HG02981 (cell line): ENCODE measurements at regions not wholly inside any gene's neighbourhood (a gene's known extent, or its start where the extent isn't known, plus 50 kb on each side); places are given as distances from the start of the nearest gene placed in this dataset.

Source experiments
- ATAC-seq: cut with Tn5 transposase; IDR thresholded peaks from one replicate; pipeline ENCODE4 v1.9.1; 2021; ENCODE audit warnings: mild to moderate bottlenecking, moderate library complexity; ENCODE audit not compliant: unreplicated experiment

DNA sequence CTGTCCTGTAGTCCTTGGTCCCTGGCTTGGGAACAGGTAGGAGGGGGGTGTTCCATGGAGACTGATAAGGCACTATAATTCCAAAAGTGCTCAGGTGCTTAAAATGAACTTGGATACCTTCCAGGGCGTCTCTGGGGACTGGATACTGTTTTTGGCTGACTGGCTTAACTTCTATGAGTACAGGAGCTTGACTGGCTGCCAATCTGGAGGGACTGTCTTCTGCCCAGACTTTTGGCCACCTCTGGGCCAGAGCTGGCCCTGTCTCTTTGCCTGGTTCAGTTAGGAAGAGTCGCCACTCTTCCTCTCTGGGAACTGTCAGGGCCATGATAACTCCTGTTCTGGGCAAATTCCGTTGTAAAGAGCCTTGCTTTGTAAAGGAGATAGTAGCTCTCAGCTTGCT lies 407.0 kb downstream of the TGFB2 start:
- ATAC-seq: no peak

GRCh38 chr1:218754477-218754876 lies 409.3 kb downstream of the TGFB2 start:
- ATAC-seq: no peak

GRCh38 chr1:218755128-218755527 lies 410.0 kb downstream of the TGFB2 start:
- no peak for ATAC-seq

GRCh38 chr1:218759795-218760194 lies 413.9 kb upstream of the LYPLAL1 start:
- ATAC-seq: no peak

GRCh38 chr1:218760601-218761570 lies 412.8 kb upstream of the LYPLAL1 start:
- ATAC-seq: no peak

DNA sequence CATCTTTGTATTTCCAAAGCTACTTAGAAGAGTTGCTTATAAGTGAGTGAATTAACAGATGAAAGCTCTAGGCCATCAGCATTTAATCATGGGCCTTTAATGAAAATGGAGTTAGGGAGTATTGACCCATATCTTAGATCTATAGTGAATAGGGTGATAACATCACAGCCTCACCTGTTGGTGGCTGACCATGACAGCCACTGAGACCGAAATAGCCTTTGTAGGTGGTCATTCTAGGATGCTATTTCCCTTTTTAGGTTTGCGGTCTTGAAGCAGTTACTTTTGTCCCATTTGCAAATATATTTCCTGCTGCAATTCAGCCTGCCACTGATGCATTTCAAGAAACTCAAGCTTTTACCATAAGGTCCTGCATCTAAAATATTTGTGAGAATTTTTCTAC lies 410.1 kb upstream of the LYPLAL1 start:
- ATAC-seq: no peak

GRCh38 chr1:218765753-218766152 lies 407.9 kb upstream of the LYPLAL1 start:
- ATAC-seq: no peak

DNA sequence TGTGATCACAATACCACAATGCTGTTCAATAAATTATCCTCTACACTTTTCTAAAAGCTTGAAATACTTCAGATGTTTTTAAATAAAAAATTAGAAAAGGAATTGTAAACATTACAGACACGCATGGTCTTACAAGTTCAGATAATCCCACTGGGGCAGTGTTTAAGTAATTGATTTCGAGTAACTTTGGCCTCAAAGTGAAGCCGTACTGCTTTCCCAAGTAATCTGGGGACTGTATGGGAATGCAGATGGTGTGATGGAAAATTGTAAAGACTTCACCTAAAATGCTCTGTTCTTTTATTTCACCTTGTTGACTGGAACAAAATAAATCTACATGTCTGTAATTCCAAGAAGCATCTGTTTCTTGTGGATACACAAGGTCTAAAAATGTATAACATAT lies 401.7 kb upstream of the LYPLAL1 start:
- ATAC-seq: no peak

DNA sequence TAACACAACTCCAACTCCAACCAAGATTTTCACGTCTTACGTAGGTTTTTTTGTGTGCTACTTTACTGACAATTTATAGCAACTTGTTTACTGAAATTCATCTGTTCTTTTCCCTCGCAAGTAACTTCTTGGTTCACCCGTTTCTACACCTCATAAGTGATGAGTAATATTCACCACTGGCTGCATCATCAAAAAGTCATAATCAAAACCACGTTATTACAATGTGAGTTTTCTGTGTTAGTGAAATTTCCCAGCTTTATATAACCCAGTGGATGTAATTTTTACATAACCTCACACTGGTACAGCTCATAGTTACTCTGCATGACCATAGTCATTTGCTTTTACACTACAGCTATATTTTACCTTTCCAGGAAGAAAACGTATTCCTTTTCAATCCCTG lies 401.1 kb upstream of the LYPLAL1 start:
- ATAC-seq: no peak

GRCh38 chr1:218775501-218776021 lies 398.1 kb upstream of the LYPLAL1 start:
- no peak for ATAC-seq

GRCh38 chr1:218778257-218779126 lies 395.2 kb upstream of the LYPLAL1 start:
- ATAC-seq: no peak

DNA sequence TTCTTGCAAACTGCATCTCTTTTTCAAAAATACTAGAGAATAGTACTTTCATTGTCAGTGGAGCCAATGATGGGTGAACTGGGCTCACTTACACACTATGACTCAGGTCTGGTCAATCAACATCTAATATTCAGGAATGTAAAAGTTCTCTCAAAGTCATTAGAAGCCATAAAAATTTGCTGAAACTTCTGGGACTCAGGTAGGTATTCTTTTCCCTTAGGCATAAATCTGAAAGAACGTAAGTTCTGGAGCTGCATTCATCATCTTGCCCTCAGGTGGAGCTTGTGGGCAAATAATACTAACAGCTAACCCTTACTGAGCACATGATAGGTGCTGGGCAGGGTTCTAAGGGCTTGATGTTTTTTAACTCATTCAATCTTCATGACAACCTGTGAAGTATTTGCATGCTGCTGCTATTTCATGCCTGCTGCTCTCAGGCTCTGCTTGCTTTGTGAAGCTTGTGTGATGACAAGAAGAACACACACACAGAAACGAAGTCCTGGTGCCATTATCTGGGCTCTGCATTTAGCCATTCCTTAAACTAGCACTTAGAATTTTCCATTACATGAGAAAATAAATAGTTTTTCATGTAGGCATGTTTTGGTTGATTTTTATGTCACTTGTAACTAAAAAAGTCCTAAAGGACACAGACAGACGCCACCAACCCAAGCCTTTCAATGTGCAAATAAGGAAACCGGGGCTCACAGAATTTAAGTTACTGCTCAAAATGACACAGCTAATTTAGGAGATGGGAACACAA lies 394.2 kb upstream of the LYPLAL1 start:
- ATAC-seq: no peak

GRCh38 chr1:218783131-218783530 lies 390.5 kb upstream of the LYPLAL1 start:
- ATAC-seq: no peak

GRCh38 chr1:218783916-218784315 lies 389.8 kb upstream of the LYPLAL1 start:
- ATAC-seq: no peak

DNA sequence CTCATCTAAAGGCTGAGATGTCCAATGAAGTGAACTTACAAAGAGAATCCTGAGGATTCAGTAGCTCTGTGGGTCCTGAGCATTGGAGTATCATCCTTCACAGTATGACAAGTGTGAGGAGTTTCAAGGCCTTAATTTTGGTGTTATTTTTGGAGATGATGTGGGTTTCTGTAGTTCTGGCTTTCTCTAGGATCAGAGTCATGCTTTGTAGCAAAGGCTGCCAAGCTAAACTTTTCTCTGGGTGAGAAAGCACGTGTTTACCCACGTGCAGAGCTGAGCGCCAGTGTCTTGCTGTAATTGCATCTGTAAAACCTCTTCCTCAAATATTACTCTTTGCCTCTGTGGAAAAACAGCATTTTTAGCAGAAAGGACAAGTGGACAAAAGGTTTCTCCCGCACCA lies 387.8 kb upstream of the LYPLAL1 start:
- no peak for ATAC-seq

- ATAC-seq: no peak
Observed at GRCh38 chr1:218787826-218788225, 385.9 kb upstream of the LYPLAL1 start.

GRCh38 chr1:218796773-218797172 lies 376.9 kb upstream of the LYPLAL1 start:
- ATAC-seq: no peak

GRCh38 chr1:218802799-218803198 lies 370.9 kb upstream of the LYPLAL1 start:
- no peak for ATAC-seq

DNA sequence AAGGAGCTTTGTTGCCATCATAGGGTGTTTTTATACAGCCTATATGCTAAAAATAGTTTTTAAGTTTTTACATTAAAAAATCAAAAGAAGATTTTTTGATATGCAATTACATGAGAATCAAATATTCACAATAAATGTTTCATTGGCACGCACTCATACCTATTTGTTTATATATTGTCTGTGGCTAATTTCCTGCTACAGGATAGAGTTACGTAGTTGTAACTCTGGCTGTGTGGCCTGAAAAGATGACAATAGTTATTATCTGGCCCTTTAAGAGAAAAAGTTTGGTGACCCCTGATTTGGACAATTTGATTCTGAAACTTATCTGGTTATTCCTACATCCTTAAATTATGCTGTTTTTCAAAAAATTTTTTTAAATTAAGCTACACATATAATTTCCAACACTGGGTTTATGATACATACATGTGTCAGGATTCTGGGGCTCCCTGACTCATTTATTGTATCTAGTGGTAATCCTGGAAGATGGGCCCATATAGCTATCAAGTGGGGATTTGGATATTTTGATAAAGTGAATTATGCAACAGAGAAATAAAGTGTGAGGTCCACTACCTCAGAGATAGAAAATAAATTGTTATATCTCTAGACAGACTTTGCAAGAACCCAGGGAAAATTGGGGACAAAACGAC lies 370.2 kb upstream of the LYPLAL1 start:
- no peak for ATAC-seq
